Testis (tissue), 2 donors: ENCODE measurements at regions not wholly inside any gene's neighbourhood (a gene's known extent, or its start where the extent isn't known, plus 50 kb on each side); places are given as distances from the start of the nearest gene placed in this dataset.

Experiments used
- DNase-seq: peaks from one replicate; pipeline ENCODE4 v3.0.0-alpha.2; 2019
- H3K27ac ChIP-seq, 2 donors: fragments of 200-600 bp; sonication (generic); one replicate each; pipeline ENCODE4 v1.5.1; 2019
- H3K27me3 ChIP-seq: fragments of 200-600 bp; sonication (generic); one replicate; pipeline ENCODE4 v1.5.1; 2019
- H3K36me3 ChIP-seq: fragments of 200-600 bp; sonication (generic); one replicate; pipeline ENCODE4 v1.5.1; 2017; ENCODE audit warnings: low read depth; ENCODE audit errors: missing control alignments
- H3K4me1 ChIP-seq: fragments of 200-600 bp; sonication (generic); one replicate; pipeline ENCODE4 v1.5.1; 2019
- H3K4me3 ChIP-seq, 2 donors: fragments of 200-600 bp; sonication (generic); one replicate each; pipeline ENCODE4 v1.5.1; 2017 to 2019
- H3K9me3 ChIP-seq: fragments of 200-600 bp; sonication (generic); one replicate; pipeline ENCODE4 v1.5.1; 2017
- POLR2A ChIP-seq: fragments of 450-650 bp; IDR thresholded peaks from one replicate; pipeline ENCODE4 v1.6.1; 2017; ENCODE audit warnings: antibody characterized with exemption, mild to moderate bottlenecking, moderate library complexity
- WGBS, 2 donors: methylation state at CpG; one replicate each; pipeline ENCODE4 v1.1.5; 2018; 5-methylcytosine and 5-hydroxymethylcytosine counted together
- intact Hi-C: fragments of 100-400 bp; cut with DNase I; formaldehyde crosslinking; loops from one replicate; pipeline ENCODE4 v1.15.1; 2023; ENCODE audit warnings: low total_unique reads
- TF ChIP-seq, protein P1 (sequence below), 3 experiments: fragments of 450-650 bp in 2 of 3; fragments of 200-600 bp in 1 of 3; sonication (generic) in 1 of 3; IDR thresholded peaks; one replicate each; pipeline ENCODE4 v1.5.1; 2016 to 2019; ENCODE audit warnings: antibody characterized with exemption in 3 of 3, mild to moderate bottlenecking in 2 of 3, moderate library complexity in 1 of 3

DNA sequence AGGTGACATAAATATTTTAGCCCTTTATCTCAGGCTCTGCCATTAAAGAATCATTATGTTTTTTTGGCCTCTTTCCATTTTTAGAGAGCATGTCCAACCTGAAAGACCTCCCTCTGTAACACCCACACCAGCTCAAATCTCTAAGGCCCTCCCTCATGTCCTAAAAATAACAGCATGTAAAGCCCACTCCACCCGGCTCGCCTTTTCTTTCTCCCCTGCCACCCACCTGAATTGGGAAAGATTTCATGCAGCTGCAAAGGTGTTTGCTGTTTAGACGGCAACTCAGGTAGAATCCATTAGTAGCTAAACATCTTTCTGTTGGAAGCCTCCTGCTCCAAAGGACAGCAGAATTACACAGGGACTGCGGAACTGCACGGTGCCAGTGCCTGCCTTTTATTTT is 79.9 kb downstream of the DMRTA2 start:
- Histone ChIP-seq H3K9me3 (no peaks in the 10 kb centered on the region), H3K27ac (no peak overlapping the region), H3K4me1 (no peaks in the 10 kb centered on the region), H3K4me3 (no peak overlapping the region), H3K36me3 (no peaks in the 10 kb centered on the region), H3K27me3 (no peaks in the 10 kb centered on the region)
- TF ChIP-seq POLR2A = no peak
- TF ChIP-seq, protein P1, sequence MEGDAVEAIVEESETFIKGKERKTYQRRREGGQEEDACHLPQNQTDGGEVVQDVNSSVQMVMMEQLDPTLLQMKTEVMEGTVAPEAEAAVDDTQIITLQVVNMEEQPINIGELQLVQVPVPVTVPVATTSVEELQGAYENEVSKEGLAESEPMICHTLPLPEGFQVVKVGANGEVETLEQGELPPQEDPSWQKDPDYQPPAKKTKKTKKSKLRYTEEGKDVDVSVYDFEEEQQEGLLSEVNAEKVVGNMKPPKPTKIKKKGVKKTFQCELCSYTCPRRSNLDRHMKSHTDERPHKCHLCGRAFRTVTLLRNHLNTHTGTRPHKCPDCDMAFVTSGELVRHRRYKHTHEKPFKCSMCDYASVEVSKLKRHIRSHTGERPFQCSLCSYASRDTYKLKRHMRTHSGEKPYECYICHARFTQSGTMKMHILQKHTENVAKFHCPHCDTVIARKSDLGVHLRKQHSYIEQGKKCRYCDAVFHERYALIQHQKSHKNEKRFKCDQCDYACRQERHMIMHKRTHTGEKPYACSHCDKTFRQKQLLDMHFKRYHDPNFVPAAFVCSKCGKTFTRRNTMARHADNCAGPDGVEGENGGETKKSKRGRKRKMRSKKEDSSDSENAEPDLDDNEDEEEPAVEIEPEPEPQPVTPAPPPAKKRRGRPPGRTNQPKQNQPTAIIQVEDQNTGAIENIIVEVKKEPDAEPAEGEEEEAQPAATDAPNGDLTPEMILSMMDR (IDR thresholded peaks at IDR 0.05) = no peak
- 70 to 78% methylated on average over 5 of the region's 5 CpGs for WGBS, 2 donors
- DNase-seq = no peak
- intact Hi-C loops = no loop called here

DNA sequence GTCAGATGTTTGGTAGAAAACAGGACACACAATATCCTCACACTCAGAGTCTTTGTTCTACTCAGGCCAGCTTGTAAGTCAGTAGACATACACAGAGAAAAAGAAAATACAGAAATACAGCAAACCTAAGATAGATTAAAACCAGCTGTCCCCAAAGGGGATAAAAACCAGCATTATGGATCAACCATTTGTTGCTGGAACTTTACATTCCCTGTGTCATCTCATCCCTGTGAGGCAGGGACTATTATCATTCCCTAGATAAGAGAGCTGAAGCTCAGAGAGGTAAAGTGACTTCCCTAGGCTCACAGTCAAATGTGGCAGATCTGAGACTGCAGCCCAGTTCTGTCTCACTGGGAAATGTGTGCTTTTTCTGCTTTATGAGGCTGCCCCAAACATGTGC is 80.7 kb downstream of the DMRTA2 start:
- intact Hi-C loops = no loop called here
- no peak for DNase-seq
- Histone ChIP-seq H3K4me3 (no peak overlapping the region), H3K27ac (no peak overlapping the region), H3K36me3 (no peaks in the 10 kb centered on the region), H3K27me3 (no peaks in the 10 kb centered on the region), H3K4me1 (no peaks in the 10 kb centered on the region), H3K9me3 (no peaks in the 10 kb centered on the region)
- TF ChIP-seq, protein P1 (IDR thresholded peaks at IDR 0.05) = no peak
- TF ChIP-seq POLR2A = no peak

DNA sequence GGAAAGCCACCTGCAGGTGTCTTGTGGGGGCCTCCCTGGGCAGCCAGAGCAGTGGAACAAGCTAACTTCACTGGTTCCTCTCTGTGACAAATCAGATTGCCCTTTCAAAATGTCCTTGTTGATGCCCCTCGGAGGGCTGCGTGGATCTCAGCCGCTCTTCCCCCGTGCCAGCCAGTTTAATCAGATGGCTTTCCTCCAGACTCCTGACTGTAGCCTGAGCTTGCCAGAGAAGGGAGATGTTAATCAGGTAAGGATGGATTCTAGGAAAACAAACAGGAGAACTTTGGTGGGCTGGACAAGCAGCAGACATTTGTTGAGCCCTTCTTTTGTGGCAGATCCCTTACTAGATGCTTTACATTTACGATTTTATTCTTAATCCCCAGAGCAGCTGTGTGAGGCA is 88.2 kb downstream of the DMRTA2 start:
- WGBS, 2 donors = 55 to 71% methylated on average over 5 of the region's 5 CpGs
- H3K4me1 ChIP-seq = peaks cover 4% of the 10 kb centered on the region
- intact Hi-C loops = no loop called here
- H3K4me3 ChIP-seq = no peak overlapping the region
- TF ChIP-seq, protein P1 (IDR thresholded peaks at IDR 0.05) = no peak
- TF ChIP-seq POLR2A = no peak
- H3K36me3 ChIP-seq = no peaks in the 10 kb centered on the region
- DNase-seq = no peak
- H3K27me3 ChIP-seq = no peaks in the 10 kb centered on the region
- no peak overlapping the region for H3K27ac ChIP-seq
- H3K9me3 ChIP-seq = no peaks in the 10 kb centered on the region

DNA sequence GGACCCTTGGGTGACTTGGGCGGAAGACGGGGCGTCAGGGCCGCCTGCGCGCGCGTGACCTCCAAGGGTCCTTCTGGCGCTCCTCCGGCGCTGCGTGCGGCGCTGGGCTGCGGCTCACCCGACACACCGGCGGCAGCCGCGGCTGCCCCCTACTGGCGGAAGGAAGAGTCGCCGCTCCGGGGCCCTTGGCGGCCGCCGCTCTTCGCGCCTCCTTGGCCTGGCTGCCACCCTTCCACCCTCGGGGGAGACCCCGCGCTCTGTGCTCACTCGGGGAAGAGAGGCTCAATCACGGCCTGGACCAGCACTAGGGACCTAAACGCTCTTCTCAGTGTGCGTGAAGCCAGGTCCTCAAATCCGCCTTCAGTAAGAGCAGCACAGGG is 89.7 kb downstream of the DMRTA2 start:
- peaks cover 4% of the 10 kb centered on the region for H3K4me1 ChIP-seq
- WGBS, 2 donors = 0 to 6% methylated on average over 12 to 16 of the region's 37 CpGs
- no peaks in the 10 kb centered on the region for H3K27me3 ChIP-seq
- H3K36me3 ChIP-seq = no peaks in the 10 kb centered on the region
- H3K9me3 ChIP-seq = no peaks in the 10 kb centered on the region
- intact Hi-C loops = no loop called here
- peak overlapping the region in 1 of 2 donors; percentile 17 for H3K27ac ChIP-seq
- peak overlapping the region; percentile 56 to 58 for H3K4me3 ChIP-seq
- DNase-seq = peak; percentile 72
- TF ChIP-seq, protein P1 (IDR thresholded peaks at IDR 0.05) = peak in 2 of 3 experiments; percentile 22 to 75
- TF ChIP-seq POLR2A = no peak

DNA sequence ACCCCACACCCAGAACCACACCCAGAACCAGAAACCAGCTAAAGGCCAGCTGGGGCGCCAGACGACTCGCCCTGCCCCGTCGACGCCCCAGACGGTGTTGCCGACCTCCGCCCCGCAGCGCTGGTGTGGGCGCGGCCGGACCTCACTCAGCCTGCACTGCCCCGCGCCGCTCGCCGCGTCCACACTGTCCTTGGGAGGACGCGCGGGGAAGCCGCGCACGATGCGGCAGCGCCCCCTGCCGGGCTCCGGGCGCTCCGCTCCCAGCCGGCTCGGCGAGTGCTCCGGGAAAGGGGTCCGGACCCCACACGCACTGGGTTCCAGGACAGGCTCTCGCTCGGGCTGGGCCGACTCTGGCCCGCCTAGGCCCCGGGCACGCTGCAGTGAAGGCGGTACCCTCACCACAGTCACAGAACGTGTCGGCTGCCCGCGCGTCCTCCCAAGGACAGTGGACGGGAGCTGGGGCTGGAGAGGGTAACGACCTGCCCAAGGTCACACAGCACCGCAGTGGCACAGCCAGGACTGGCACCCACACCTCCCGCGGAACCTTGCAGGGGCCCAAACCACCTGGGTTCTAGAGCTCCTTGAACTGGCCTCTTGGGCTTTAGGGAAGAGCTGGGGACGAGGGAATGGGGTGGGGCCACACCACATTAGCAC is 90.2 kb downstream of the DMRTA2 start:
- Histone ChIP-seq H3K27me3 (no peaks in the 10 kb centered on the region), H3K4me3 (peak overlapping the region; percentile 56 to 58), H3K4me1 (peaks cover 4% of the 10 kb centered on the region), H3K9me3 (no peaks in the 10 kb centered on the region), H3K36me3 (no peaks in the 10 kb centered on the region), H3K27ac (peak overlapping the region in 1 of 2 donors; percentile 17)
- intact Hi-C loops = no loop called here
- peak; percentile 76 for DNase-seq
- no peak for TF ChIP-seq POLR2A
- TF ChIP-seq, protein P1 (IDR thresholded peaks at IDR 0.05) = peak; percentile 78 to 87 (median 78)
- 0 to 1% methylated on average over 9 to 54 of the region's 56 CpGs for WGBS, 2 donors
